PC-3 (cell line): ENCODE measurements at regions not wholly inside any gene's neighbourhood (a gene's known extent, or its start where the extent isn't known, plus 50 kb on each side); places are given as distances from the start of the nearest gene placed in this dataset.

Source experiments
- EZH2 ChIP-seq: fragments of 300-600 bp; sonication (generic); IDR thresholded peaks from one replicate; pipeline ENCODE4 v1.6.1; 2017; ENCODE audit warnings: antibody characterized with exemption, mild to moderate bottlenecking, low read length; ENCODE audit not compliant: unreplicated experiment
- EZH2phosphoT487 ChIP-seq: fragments of 300-600 bp; sonication (generic); IDR thresholded peaks from 2 replicates; pipeline ENCODE4 v1.6.1; 2018; ENCODE audit warnings: mild to moderate bottlenecking, antibody characterized with exemption, low read length, borderline replicate concordance
- TF ChIP-seq, protein P1 (sequence below): fragments of 300-600 bp; sonication (generic); conservative IDR thresholded peaks from 2 replicates; pipeline ENCODE4 v1.5.1; 2017; ENCODE audit warnings: antibody characterized with exemption, low read depth, mild to moderate bottlenecking, low read length

DNA sequence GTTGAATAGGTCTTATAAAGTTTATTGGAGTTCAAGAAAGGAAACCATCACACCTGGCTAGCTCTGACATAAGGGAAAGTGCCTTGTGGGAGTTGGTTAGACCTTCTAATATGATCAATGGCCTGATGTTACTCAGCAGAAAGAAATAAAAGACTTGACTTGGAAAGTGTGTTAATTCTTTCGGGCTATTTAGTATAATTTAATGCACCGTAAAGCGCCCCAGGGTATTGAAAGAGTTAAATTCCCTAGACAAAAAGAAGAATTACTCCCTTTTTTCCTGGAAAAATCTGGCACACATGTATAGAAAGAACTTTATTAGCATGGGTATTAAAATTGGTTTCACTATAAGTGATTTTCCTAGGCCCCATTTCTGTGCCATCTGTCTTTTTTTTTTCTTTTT is 1125.7 kb upstream of the FLRT2 start:
- TF ChIP-seq, protein P1, sequence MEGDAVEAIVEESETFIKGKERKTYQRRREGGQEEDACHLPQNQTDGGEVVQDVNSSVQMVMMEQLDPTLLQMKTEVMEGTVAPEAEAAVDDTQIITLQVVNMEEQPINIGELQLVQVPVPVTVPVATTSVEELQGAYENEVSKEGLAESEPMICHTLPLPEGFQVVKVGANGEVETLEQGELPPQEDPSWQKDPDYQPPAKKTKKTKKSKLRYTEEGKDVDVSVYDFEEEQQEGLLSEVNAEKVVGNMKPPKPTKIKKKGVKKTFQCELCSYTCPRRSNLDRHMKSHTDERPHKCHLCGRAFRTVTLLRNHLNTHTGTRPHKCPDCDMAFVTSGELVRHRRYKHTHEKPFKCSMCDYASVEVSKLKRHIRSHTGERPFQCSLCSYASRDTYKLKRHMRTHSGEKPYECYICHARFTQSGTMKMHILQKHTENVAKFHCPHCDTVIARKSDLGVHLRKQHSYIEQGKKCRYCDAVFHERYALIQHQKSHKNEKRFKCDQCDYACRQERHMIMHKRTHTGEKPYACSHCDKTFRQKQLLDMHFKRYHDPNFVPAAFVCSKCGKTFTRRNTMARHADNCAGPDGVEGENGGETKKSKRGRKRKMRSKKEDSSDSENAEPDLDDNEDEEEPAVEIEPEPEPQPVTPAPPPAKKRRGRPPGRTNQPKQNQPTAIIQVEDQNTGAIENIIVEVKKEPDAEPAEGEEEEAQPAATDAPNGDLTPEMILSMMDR: no peak
- TF ChIP-seq EZH2: no peak
- no peak for TF ChIP-seq EZH2phosphoT487
